ENCODE measurements at regions not wholly inside any gene's neighbourhood (a gene's known extent, or its start where the extent isn't known, plus 50 kb on each side); places are given as distances from the start of the nearest gene placed in this dataset.
"Not testable (repeated sequence)": the region's sequence is repeated elsewhere in the genome, so short reads cannot be mapped to it uniquely, and the experiment has no call there.

- no peak for DNase-seq
Measured at GRCh38 chr5:120994112-120994511, 530.0 kb downstream of the PRR16 start.

- DNase-seq: no peak
Measured at GRCh38 chr5:120999550-120999949, 535.5 kb downstream of the PRR16 start.

- DNase-seq: no peak
Measured at GRCh38 chr5:121006217-121006616, 542.1 kb downstream of the PRR16 start.

- no peak for DNase-seq
Measured at GRCh38 chr5:121008041-121008440, 543.9 kb downstream of the PRR16 start.

GRCh38 chr5:121009058-121009457, 545.0 kb downstream of the PRR16 start:
- no peak for DNase-seq

- no peak for DNase-seq
Measured at GRCh38 chr5:121018004-121018403, 553.9 kb downstream of the PRR16 start.

GRCh38 chr5:121019106-121019505, 555.0 kb downstream of the PRR16 start:
- no peak for DNase-seq

GRCh38 chr5:121019734-121020133, 555.6 kb downstream of the PRR16 start:
- no peak for DNase-seq

GRCh38 chr5:121021681-121022080, 557.6 kb downstream of the PRR16 start:
- DNase-seq: no peak

GRCh38 chr5:121024416-121025311, 560.6 kb downstream of the PRR16 start:
- no peak for DNase-seq

GRCh38 chr5:121025671-121026070, 561.6 kb downstream of the PRR16 start:
- DNase-seq: no peak

- DNase-seq: no peak
Measured at GRCh38 chr5:121027636-121028035, 563.5 kb downstream of the PRR16 start.

GRCh38 chr5:121029536-121030245, 565.6 kb downstream of the PRR16 start:
- DNase-seq: no peak

- no peak for DNase-seq
Measured at GRCh38 chr5:121031491-121031890, 567.4 kb downstream of the PRR16 start.

GRCh38 chr5:121033334-121033733, 569.2 kb downstream of the PRR16 start:
- no peak for DNase-seq

- DNase-seq: no peak
Measured at GRCh38 chr5:121038438-121038837, 574.3 kb downstream of the PRR16 start.

- no peak for DNase-seq
Measured at GRCh38 chr5:121049971-121050370, 585.9 kb downstream of the PRR16 start.

- no peak for DNase-seq
Measured at GRCh38 chr5:121053055-121053985, 589.2 kb downstream of the PRR16 start.

GRCh38 chr5:121055586-121055985, 591.5 kb downstream of the PRR16 start:
- DNase-seq: no peak

- not testable (repeated sequence) for DNase-seq
Measured at GRCh38 chr5:121064241-121064640, 600.1 kb downstream of the PRR16 start.

- DNase-seq: no peak
Measured at GRCh38 chr5:121086671-121087070, 622.6 kb downstream of the PRR16 start.

- DNase-seq: no peak
Measured at GRCh38 chr5:121087560-121087959, 623.5 kb downstream of the PRR16 start.

All from amygdala (tissue), 56 donors.